ENCODE measurements at regions not wholly inside any gene's neighbourhood (a gene's known extent, or its start where the extent isn't known, plus 50 kb on each side); places are given as distances from the start of the nearest gene placed in this dataset.

GRCh38 chrX:144259054-144259453 lies 375.2 kb downstream of the UBE2NL start (continued):
- no peak for TF ChIP-seq ATF2 (IDR thresholded peaks at IDR 0.05; ENCODE audit: low read length)
- no peak for TF ChIP-seq CREB1 (IDR thresholded peaks at IDR 0.05)
- TF ChIP-seq CBX8 (IDR thresholded peaks at IDR 0.05; ENCODE audit: borderline replicate concordance, low read depth, low read length): no peak
- no peak for TF ChIP-seq RBBP5 (IDR thresholded peaks at IDR 0.05; ENCODE audit: borderline replicate concordance, low read depth, low read length)

All from H1 (cell line).